Peyer's patch (tissue), 4 donors: ENCODE measurements at regions not wholly inside any gene's neighbourhood (a gene's known extent, or its start where the extent isn't known, plus 50 kb on each side); places are given as distances from the start of the nearest gene placed in this dataset.

ENCODE experiments used
- DNase-seq, 3 donors: peaks; one replicate each; pipeline ENCODE4 v3.0.0-alpha.2; 2017 to 2019
- H3K27ac ChIP-seq, 4 donors: fragments of 200-600 bp; sonication (generic); one replicate each; pipeline ENCODE4 v1.5.1; 2016 to 2019
- H3K27me3 ChIP-seq, 2 donors: fragments of 200-600 bp; sonication (generic); one replicate each; pipeline ENCODE4 v1.5.1; 2019
- H3K36me3 ChIP-seq, 3 donors: fragments of 200-600 bp; sonication (generic); one replicate each; pipeline ENCODE4 v1.5.1; 2016 to 2019
- H3K4me1 ChIP-seq, 4 donors: fragments of 200-600 bp; sonication (generic); one replicate each; pipeline ENCODE4 v1.5.1; 2016 to 2019
- H3K4me3 ChIP-seq, 4 donors: fragments of 200-600 bp; sonication (generic); 1 replicate in 3 of 4; 2 replicates in 1 of 4; pipeline ENCODE4 v1.5.1; 2016 to 2019; ENCODE audit warnings: mild to moderate bottlenecking in 1 of 4
- H3K9me3 ChIP-seq, 4 donors: fragments of 200-600 bp; sonication (generic); one replicate each; pipeline ENCODE4 v1.5.1; 2016 to 2019; ENCODE audit warnings: mild to moderate bottlenecking in 1 of 4
- CTCF ChIP-seq, 6 experiments: fragments of 450-650 bp in 4 of 6; fragments of 200-600 bp in 2 of 6; sonication (generic) in 1 of 6; IDR thresholded peaks; one replicate each; pipeline ENCODE4 v1.5.1; 2017 to 2019; ENCODE audit warnings: antibody characterized with exemption in 6 of 6, mild to moderate bottlenecking in 3 of 6, moderate library complexity in 1 of 6
- POLR2A ChIP-seq, 2 donors: fragments of 450-650 bp; IDR thresholded peaks; one replicate each; pipeline ENCODE4 v1.5.1; 2017; ENCODE audit warnings: antibody characterized with exemption in 2 of 2, mild to moderate bottlenecking in 2 of 2, moderate library complexity in 2 of 2

GRCh38 chr1:9419369-9420041 is 119.8 kb upstream of the SLC25A33 start:
- H3K4me1 ChIP-seq: no peaks in the 10 kb centered on the region
- TF ChIP-seq POLR2A (IDR thresholded peaks at IDR 0.05) (no peak), CTCF (IDR thresholded peaks at IDR 0.05) (no peak)
- H3K27ac ChIP-seq: no peak overlapping the region
- DNase-seq: no peak
- no peaks in the 10 kb centered on the region for H3K9me3 ChIP-seq
- no peaks in the 10 kb centered on the region for H3K27me3 ChIP-seq
- no peak overlapping the region for H3K4me3 ChIP-seq
- H3K36me3 ChIP-seq: no peaks in the 10 kb centered on the region

- no peak overlapping the region for H3K27ac ChIP-seq
- H3K4me1 ChIP-seq: peaks cover 0 to 10% (median 8%) of the 10 kb centered on the region in 4 donors
- H3K36me3 ChIP-seq: no peaks in the 10 kb centered on the region
- TF ChIP-seq CTCF (IDR thresholded peaks at IDR 0.05) (no peak), POLR2A (IDR thresholded peaks at IDR 0.05) (no peak)
- H3K27me3 ChIP-seq: no peaks in the 10 kb centered on the region
- no peaks in the 10 kb centered on the region for H3K9me3 ChIP-seq
- DNase-seq: no peak
- H3K4me3 ChIP-seq: no peak overlapping the region
Observed at GRCh38 chr1:9420835-9421532, 118.3 kb upstream of the SLC25A33 start.

- Histone ChIP-seq H3K9me3 (no peaks in the 10 kb centered on the region), H3K36me3 (no peaks in the 10 kb centered on the region), H3K27me3 (no peaks in the 10 kb centered on the region), H3K27ac (no peak overlapping the region), H3K4me3 (no peak overlapping the region), H3K4me1 (peaks cover 0 to 11% (median 10%) of the 10 kb centered on the region in 4 donors)
- TF ChIP-seq CTCF (IDR thresholded peaks at IDR 0.05): no peak
- TF ChIP-seq POLR2A (IDR thresholded peaks at IDR 0.05): no peak
- DNase-seq: no peak
Observed at GRCh38 chr1:9421533-9421873, 117.8 kb upstream of the SLC25A33 start.

GRCh38 chr1:9422321-9422720 is 116.9 kb upstream of the SLC25A33 start:
- DNase-seq: no peak
- TF ChIP-seq CTCF (IDR thresholded peaks at IDR 0.05) (no peak), POLR2A (IDR thresholded peaks at IDR 0.05) (no peak)
- H3K4me3 ChIP-seq: no peak overlapping the region
- no peaks in the 10 kb centered on the region for H3K36me3 ChIP-seq
- no peak overlapping the region for H3K27ac ChIP-seq
- peaks cover 6 to 19% (median 17%) of the 10 kb centered on the region in 4 donors for H3K4me1 ChIP-seq
- H3K27me3 ChIP-seq: no peaks in the 10 kb centered on the region
- H3K9me3 ChIP-seq: no peaks in the 10 kb centered on the region

- no peak overlapping the region for H3K4me3 ChIP-seq
- H3K27ac ChIP-seq: no peak overlapping the region
- H3K4me1 ChIP-seq: peaks cover 6 to 20% (median 17%) of the 10 kb centered on the region in 4 donors
- no peaks in the 10 kb centered on the region for H3K9me3 ChIP-seq
- no peak for TF ChIP-seq CTCF (IDR thresholded peaks at IDR 0.05)
- no peak for TF ChIP-seq POLR2A (IDR thresholded peaks at IDR 0.05)
- no peaks in the 10 kb centered on the region for H3K27me3 ChIP-seq
- no peaks in the 10 kb centered on the region for H3K36me3 ChIP-seq
- DNase-seq: no peak
Observed at GRCh38 chr1:9422911-9423505, 116.3 kb upstream of the SLC25A33 start.
